ENCODE measurements at regions not wholly inside any gene's neighbourhood (a gene's known extent, or its start where the extent isn't known, plus 50 kb on each side); places are given as distances from the start of the nearest gene placed in this dataset.
"Not testable (repeated sequence)": the region's sequence is repeated elsewhere in the genome, so short reads cannot be mapped to it uniquely, and the experiment has no call there.

GRCh38 chr12:126019385-126019784, 954.1 kb downstream of the AACS start:
- DNase-seq (ENCODE audit: low spot score): no peak

GRCh38 chr12:126021675-126022074, 956.4 kb downstream of the AACS start:
- no peak for DNase-seq (ENCODE audit: low spot score)

- DNase-seq (ENCODE audit: low spot score): no peak
Observed at GRCh38 chr12:126027825-126028224, 962.6 kb downstream of the AACS start.

- DNase-seq (ENCODE audit: low spot score): no peak
Observed at GRCh38 chr12:126030573-126030972, 965.3 kb downstream of the AACS start.

- no peak for DNase-seq (ENCODE audit: low spot score)
Observed at GRCh38 chr12:126033751-126034150, 968.5 kb downstream of the AACS start.

GRCh38 chr12:126036348-126036747, 971.1 kb downstream of the AACS start:
- no peak for DNase-seq (ENCODE audit: low spot score)

- no peak for DNase-seq (ENCODE audit: low spot score)
Observed at GRCh38 chr12:126038434-126038833, 973.2 kb downstream of the AACS start.

- no peak for DNase-seq (ENCODE audit: low spot score)
Observed at GRCh38 chr12:126040307-126040706, 975.1 kb downstream of the AACS start.

- DNase-seq (ENCODE audit: low spot score): no peak
Observed at GRCh38 chr12:126042286-126042685, 977.1 kb downstream of the AACS start.

GRCh38 chr12:126049501-126049900, 984.3 kb downstream of the AACS start:
- DNase-seq (ENCODE audit: low spot score): not testable (repeated sequence)

- no peak for DNase-seq (ENCODE audit: low spot score)
Observed at GRCh38 chr12:126051611-126052107, 986.4 kb downstream of the AACS start.

GRCh38 chr12:126055521-126055920, 990.3 kb downstream of the AACS start:
- DNase-seq (ENCODE audit: low spot score): no peak

GRCh38 chr12:126061777-126062176, 996.5 kb downstream of the AACS start:
- DNase-seq (ENCODE audit: low spot score): no peak

GRCh38 chr12:126064028-126064427, 998.8 kb downstream of the AACS start:
- no peak for DNase-seq (ENCODE audit: low spot score)

GRCh38 chr12:126067626-126068329, 1002.5 kb downstream of the AACS start:
- DNase-seq (ENCODE audit: low spot score): no peak

GRCh38 chr12:126069549-126070165, 1004.4 kb downstream of the AACS start:
- DNase-seq (ENCODE audit: low spot score): peak; percentile 5

GRCh38 chr12:126076515-126076914, 1011.3 kb downstream of the AACS start:
- DNase-seq (ENCODE audit: low spot score): no peak

- DNase-seq (ENCODE audit: low spot score): no peak
Observed at GRCh38 chr12:126083926-126084325, 1018.7 kb downstream of the AACS start.

- DNase-seq (ENCODE audit: low spot score): no peak
Observed at GRCh38 chr12:126084480-126084879, 1019.2 kb downstream of the AACS start.

GRCh38 chr12:126086242-126086641, 1021.0 kb downstream of the AACS start:
- no peak for DNase-seq (ENCODE audit: low spot score)

- DNase-seq (ENCODE audit: low spot score): no peak
Observed at GRCh38 chr12:126087692-126088091, 1022.5 kb downstream of the AACS start.

GRCh38 chr12:126093908-126094307, 1028.7 kb downstream of the AACS start:
- DNase-seq (ENCODE audit: low spot score): peak; percentile 12

- DNase-seq (ENCODE audit: low spot score): no peak
Observed at GRCh38 chr12:126095748-126096510, 1030.7 kb downstream of the AACS start.
